ENCODE measurements at regions not wholly inside any gene's neighbourhood (a gene's known extent, or its start where the extent isn't known, plus 50 kb on each side); places are given as distances from the start of the nearest gene placed in this dataset.

GRCh38 chr6:906920-907319 is 214.0 kb upstream of the EXOC2 start:
- intact Hi-C loops (cut with micrococcal nuclease) = no loop called here
- TF ChIP-seq, protein P1, sequence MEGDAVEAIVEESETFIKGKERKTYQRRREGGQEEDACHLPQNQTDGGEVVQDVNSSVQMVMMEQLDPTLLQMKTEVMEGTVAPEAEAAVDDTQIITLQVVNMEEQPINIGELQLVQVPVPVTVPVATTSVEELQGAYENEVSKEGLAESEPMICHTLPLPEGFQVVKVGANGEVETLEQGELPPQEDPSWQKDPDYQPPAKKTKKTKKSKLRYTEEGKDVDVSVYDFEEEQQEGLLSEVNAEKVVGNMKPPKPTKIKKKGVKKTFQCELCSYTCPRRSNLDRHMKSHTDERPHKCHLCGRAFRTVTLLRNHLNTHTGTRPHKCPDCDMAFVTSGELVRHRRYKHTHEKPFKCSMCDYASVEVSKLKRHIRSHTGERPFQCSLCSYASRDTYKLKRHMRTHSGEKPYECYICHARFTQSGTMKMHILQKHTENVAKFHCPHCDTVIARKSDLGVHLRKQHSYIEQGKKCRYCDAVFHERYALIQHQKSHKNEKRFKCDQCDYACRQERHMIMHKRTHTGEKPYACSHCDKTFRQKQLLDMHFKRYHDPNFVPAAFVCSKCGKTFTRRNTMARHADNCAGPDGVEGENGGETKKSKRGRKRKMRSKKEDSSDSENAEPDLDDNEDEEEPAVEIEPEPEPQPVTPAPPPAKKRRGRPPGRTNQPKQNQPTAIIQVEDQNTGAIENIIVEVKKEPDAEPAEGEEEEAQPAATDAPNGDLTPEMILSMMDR (IDR thresholded peaks at IDR 0.05; ENCODE audit: borderline replicate concordance) = no peak

DNA sequence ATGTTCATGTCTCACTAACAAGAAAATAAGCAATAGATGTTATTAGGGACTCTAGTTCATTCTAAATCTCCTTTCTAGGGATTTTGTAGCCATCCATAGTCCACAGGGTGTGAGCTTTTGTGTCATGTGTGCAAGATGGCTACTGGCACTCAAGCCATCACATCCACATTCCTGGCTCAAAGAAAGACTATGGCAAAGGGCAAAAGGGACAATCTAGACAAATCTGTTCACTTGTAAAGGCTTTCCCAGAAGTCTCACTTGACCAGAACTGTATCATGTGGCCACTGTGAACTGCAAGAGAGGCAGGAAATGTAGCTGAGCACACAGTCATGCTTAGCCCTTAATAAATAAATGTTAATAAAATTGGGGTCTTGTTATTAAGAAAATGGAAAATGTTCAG is 212.6 kb upstream of the EXOC2 start:
- Histone ChIP-seq H3K27me3 (ENCODE audit: low read depth) (peaks cover 10% of the 10 kb centered on the region), H3K4me3 (no peak overlapping the region), H3K4me1 (no peaks in the 10 kb centered on the region), H3K27ac (replicated peaks) (no peak overlapping the region), H3K36me3 (no peaks in the 10 kb centered on the region), H3K9me3 (replicated peaks) (no peaks in the 10 kb centered on the region)
- TF ChIP-seq, protein P1 (IDR thresholded peaks at IDR 0.05; ENCODE audit: borderline replicate concordance) = no peak
- no peak for DNase-seq
- intact Hi-C loops (cut with micrococcal nuclease) = no loop called here

More at GRCh38 chr6:906920-907319, 214.0 kb upstream of the EXOC2 start:
- no peaks in the 10 kb centered on the region for H3K36me3 ChIP-seq
- H3K27me3 ChIP-seq (ENCODE audit: low read depth) = peaks cover 23% of the 10 kb centered on the region
- H3K27ac ChIP-seq (replicated peaks) = no peak overlapping the region
- no peak overlapping the region for H3K4me3 ChIP-seq
- no peaks in the 10 kb centered on the region for H3K9me3 ChIP-seq (replicated peaks)
- H3K4me1 ChIP-seq = no peaks in the 10 kb centered on the region
- DNase-seq = no peak

DNA sequence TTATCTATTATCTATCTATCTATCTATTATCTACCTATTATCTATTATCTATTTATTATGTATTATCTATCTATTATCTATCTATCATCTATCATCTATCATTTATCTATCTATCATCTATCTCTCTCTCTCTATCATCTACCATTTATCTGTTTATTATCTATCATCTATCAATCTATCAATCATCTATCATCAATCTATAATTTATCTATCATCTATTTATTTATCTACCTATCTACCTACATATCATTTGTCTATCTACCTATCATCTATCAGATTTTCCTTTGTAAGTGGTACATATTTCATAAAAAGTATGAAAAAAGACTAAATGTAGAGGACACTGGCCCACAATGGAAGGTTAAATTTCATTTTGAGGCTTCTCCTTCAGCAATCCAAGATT is 212.1 kb upstream of the EXOC2 start:
- intact Hi-C loops (cut with micrococcal nuclease) = no loop called here
- TF ChIP-seq, protein P1 (IDR thresholded peaks at IDR 0.05; ENCODE audit: borderline replicate concordance) = no peak
- no peaks in the 10 kb centered on the region for H3K4me1 ChIP-seq
- no peak for DNase-seq
- no peak overlapping the region for H3K27ac ChIP-seq (replicated peaks)
- H3K36me3 ChIP-seq = no peaks in the 10 kb centered on the region
- no peaks in the 10 kb centered on the region for H3K9me3 ChIP-seq (replicated peaks)
- peaks cover 9% of the 10 kb centered on the region for H3K27me3 ChIP-seq (ENCODE audit: low read depth)
- no peak overlapping the region for H3K4me3 ChIP-seq

- peaks cover 12% of the 10 kb centered on the region for H3K27me3 ChIP-seq (ENCODE audit: low read depth)
- no peaks in the 10 kb centered on the region for H3K9me3 ChIP-seq (replicated peaks)
- DNase-seq = no peak
- intact Hi-C loops (cut with micrococcal nuclease) = no loop called here
- TF ChIP-seq, protein P1 (IDR thresholded peaks at IDR 0.05; ENCODE audit: borderline replicate concordance) = no peak
- no peak overlapping the region for H3K27ac ChIP-seq (replicated peaks)
- no peaks in the 10 kb centered on the region for H3K4me1 ChIP-seq
- no peak overlapping the region for H3K4me3 ChIP-seq
- H3K36me3 ChIP-seq = no peaks in the 10 kb centered on the region
Measured at GRCh38 chr6:903761-904160, 210.8 kb upstream of the EXOC2 start.

GRCh38 chr6:901696-902460 is 208.9 kb upstream of the EXOC2 start:
- DNase-seq = no peak
- TF ChIP-seq, protein P1 (IDR thresholded peaks at IDR 0.05; ENCODE audit: borderline replicate concordance) = no peak
- Histone ChIP-seq H3K27me3 (ENCODE audit: low read depth) (peaks cover 18% of the 10 kb centered on the region), H3K4me3 (no peak overlapping the region), H3K4me1 (no peaks in the 10 kb centered on the region), H3K9me3 (replicated peaks) (no peaks in the 10 kb centered on the region), H3K36me3 (no peaks in the 10 kb centered on the region), H3K27ac (replicated peaks) (no peak overlapping the region)
- intact Hi-C loops (cut with micrococcal nuclease) = no loop called here

All from left ventricle myocardium inferior (tissue), 1 donor.